Fibroblast of skin of right quadriceps (primary cell): ENCODE measurements at regions not wholly inside any gene's neighbourhood (a gene's known extent, or its start where the extent isn't known, plus 50 kb on each side); places are given as distances from the start of the nearest gene placed in this dataset.
"Not testable (repeated sequence)": the region's sequence is repeated elsewhere in the genome, so short reads cannot be mapped to it uniquely, and the experiment has no call there.

Experiments used
- DNase-seq: peaks from one replicate; pipeline ENCODE4 v3.0.0-alpha.2; 2013

GRCh38 chr16:15307184-15307583, 70.9 kb downstream of the NPIPA5 start:
- not testable (repeated sequence) for DNase-seq

GRCh38 chr16:15305889-15306288, 72.2 kb downstream of the NPIPA5 start:
- peak; percentile 70 for DNase-seq

- DNase-seq: not testable (repeated sequence)
Observed at GRCh38 chr16:15303667-15304324, 74.3 kb downstream of the NPIPA5 start.

GRCh38 chr16:15297104-15297503, 81.0 kb downstream of the NPIPA5 start:
- not testable (repeated sequence) for DNase-seq

GRCh38 chr16:15274796-15275195, 103.3 kb downstream of the NPIPA5 start:
- not testable (repeated sequence) for DNase-seq

- DNase-seq: not testable (repeated sequence)
Observed at GRCh38 chr16:15273964-15274363, 104.1 kb downstream of the NPIPA5 start.

GRCh38 chr16:15266941-15267340, 111.2 kb downstream of the NPIPA5 start:
- not testable (repeated sequence) for DNase-seq

GRCh38 chr16:15262212-15262611, 115.9 kb downstream of the NPIPA5 start:
- DNase-seq: not testable (repeated sequence)

GRCh38 chr16:15247971-15248370, 130.1 kb downstream of the NPIPA5 start:
- DNase-seq: not testable (repeated sequence)

- DNase-seq: not testable (repeated sequence)
Observed at GRCh38 chr16:15236674-15237323, 141.3 kb downstream of the NPIPA5 start.

GRCh38 chr16:15235140-15235539, 141.1 kb upstream of the RRN3 start:
- not testable (repeated sequence) for DNase-seq

GRCh38 chr16:15234702-15235101, 140.6 kb upstream of the RRN3 start:
- not testable (repeated sequence) for DNase-seq

- not testable (repeated sequence) for DNase-seq
Observed at GRCh38 chr16:15230432-15230831, 136.4 kb upstream of the RRN3 start.

- not testable (repeated sequence) for DNase-seq
Observed at GRCh38 chr16:15229661-15230060, 135.6 kb upstream of the RRN3 start.

- DNase-seq: not testable (repeated sequence)
Observed at GRCh38 chr16:15224651-15225050, 130.6 kb upstream of the RRN3 start.

- DNase-seq: not testable (repeated sequence)
Observed at GRCh38 chr16:15223398-15223797, 129.3 kb upstream of the RRN3 start.

GRCh38 chr16:15219679-15220615, 125.9 kb upstream of the RRN3 start:
- DNase-seq: not testable (repeated sequence)

- DNase-seq: not testable (repeated sequence)
Observed at GRCh38 chr16:15218856-15219500, 124.9 kb upstream of the RRN3 start.

- not testable (repeated sequence) for DNase-seq
Observed at GRCh38 chr16:15207202-15207981, 113.3 kb upstream of the RRN3 start.

- DNase-seq: not testable (repeated sequence)
Observed at GRCh38 chr16:15206439-15206838, 112.4 kb upstream of the RRN3 start.

GRCh38 chr16:15205939-15206338, 111.9 kb upstream of the RRN3 start:
- not testable (repeated sequence) for DNase-seq

- DNase-seq: not testable (repeated sequence)
Observed at GRCh38 chr16:15204571-15204970, 110.5 kb upstream of the RRN3 start.
